ENCODE measurements at regions not wholly inside any gene's neighbourhood (a gene's known extent, or its start where the extent isn't known, plus 50 kb on each side); places are given as distances from the start of the nearest gene placed in this dataset.
A peak's percentile ranks its signal among the peaks of the same experiment; 100 is the strongest.

DNA sequence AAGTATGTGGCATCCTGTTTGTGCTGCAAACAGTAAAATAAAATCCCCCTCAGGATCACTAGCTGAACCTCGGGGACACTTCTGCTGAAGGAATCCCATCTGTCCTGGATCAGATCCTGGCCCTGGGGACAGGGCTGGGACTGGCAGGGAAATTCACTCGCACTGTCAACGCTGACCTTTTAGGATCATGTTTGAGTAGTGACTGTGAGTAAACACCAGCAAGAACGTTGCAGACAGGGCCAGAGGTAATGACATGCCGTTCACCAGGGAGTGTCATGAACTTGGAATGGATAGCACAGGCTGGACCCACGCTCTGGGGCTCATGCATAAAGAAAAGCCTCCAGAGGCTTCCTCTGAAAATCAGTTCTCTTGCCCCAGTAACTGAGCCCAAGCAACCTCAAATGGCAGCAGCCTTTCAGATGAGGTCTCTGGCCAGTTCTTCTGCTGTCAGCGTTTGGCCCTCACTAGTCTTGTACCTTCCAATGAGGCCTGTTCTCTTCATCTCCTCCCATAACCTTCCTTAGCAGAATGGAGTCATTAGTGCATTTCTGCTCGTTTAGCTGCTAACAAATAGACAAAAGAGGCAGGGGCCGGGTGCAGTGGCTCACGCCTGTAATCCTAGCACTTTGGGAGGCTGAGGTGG is 51.0 kb upstream of the BARX2 start:
- no peak for DNase-seq (ENCODE audit: low read depth, low spot score)

DNA sequence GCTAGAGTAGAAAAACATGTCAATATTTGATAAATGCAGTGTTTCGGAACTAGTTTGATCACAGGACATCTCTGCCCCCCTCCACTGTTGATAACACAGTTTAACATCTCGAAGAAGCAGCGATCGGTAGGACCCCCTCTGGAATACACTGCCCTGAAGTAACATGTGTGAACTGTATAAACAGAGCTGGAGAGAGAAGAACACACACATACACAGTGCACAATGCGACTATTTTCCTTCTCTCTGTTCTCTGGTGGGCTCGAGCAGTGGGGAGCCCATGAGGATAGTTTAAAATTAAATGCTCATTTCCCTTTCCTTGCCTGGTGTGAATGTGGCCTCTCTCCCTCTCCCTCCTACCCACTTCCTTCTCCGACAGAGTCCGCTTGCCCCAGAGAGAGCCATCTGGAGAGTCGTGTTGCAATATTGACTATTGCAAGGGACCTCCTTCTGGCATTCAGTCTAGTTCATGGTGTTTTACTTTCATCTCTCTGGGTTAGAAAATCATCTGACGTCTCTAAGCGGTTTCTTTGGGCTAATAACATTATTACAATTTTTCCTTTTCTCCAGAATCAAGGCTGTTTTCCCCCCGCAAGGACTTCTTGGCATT is 51.6 kb upstream of the BARX2 start:
- DNase-seq (ENCODE audit: low read depth, low spot score), result no peak

GRCh38 chr11:129322941-129323340 is 52.7 kb upstream of the BARX2 start:
- no peak for DNase-seq (ENCODE audit: low read depth, low spot score)

DNA sequence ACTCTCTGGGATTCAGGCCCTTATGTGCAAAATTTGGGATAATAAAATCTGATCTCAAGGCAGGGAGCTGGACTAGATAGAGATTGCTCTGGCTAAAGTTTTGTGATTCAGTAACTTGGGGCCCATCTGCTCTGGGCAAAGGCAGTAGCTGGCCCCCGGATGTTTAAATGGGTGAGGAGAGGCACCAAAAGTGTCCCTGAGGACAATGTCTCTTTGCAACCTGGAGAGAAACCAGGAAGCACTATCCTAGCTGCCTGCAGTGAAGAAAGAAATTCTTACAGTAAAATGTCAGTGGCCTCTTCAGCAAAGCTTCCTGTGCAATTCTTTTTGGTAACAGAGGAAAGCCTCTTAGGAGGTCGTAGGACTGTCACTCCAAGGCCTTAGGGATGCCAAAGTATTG is 54.6 kb upstream of the BARX2 start:
- no peak for DNase-seq (ENCODE audit: low read depth, low spot score)

GRCh38 chr11:129320494-129320893 is 55.2 kb upstream of the BARX2 start:
- no peak for DNase-seq (ENCODE audit: low read depth, low spot score)

DNA sequence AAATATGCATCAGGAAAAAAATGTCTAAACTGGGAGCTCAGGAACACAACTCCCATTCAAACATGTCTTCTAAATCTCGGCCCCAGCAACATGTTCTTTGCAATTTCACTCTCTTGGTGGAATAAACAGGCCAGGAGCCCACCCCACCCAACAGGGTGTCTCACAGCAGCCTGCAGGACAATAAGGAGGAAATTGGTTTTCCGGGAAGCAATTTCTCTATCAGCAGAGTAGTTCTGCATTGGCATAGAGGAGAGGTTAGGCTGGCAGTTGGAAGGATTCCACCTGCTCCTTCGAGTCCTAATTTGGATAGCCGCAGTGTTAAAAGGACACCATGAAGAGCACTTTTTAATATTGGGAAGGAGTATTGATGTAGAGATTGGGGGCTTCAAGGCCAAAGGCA is 55.9 kb upstream of the BARX2 start:
- DNase-seq (ENCODE audit: low read depth, low spot score), result no peak

GRCh38 chr11:129319201-129319600 is 56.4 kb upstream of the BARX2 start:
- no peak for DNase-seq (ENCODE audit: low read depth, low spot score)

DNA sequence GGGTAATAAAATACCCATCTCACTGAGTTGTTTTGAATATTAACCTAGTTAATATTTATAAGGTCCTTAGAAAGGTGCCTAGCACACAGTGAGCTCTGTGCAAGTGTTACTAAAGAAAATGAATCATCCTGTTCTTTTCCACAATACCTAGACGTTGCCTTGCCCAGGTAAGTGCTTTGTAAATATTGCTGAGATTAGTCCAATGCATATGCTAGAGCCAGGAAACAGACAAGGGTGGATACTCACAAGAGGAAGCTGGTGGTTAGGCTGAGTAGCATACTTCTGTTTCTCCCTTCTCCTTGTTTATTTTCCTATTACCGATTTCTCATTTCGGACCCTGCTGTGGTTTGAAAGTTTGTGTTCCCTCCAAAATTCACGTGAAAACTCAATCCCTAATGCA is 58.1 kb upstream of the BARX2 start:
- DNase-seq (ENCODE audit: low read depth, low spot score), result no peak

DNA sequence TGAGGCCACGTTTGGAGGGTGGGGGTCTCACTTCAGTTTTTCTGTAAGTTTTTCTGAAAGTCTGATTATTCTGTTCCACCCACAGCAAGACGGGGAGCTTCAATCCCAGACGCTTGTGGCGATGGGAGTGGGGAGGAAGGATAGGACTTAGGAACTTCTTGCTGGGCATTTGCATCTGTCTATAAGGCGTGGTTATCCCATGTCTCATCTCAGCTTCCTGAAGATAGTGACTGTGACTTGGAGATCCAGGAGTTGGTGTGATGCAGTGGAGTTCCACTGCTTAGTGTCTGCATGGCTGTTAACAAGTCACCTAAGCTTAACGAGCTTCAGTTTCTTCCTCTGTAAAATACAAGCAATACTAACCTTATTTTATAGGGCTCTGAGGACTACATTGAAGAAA is 58.9 kb upstream of the BARX2 start:
- DNase-seq (ENCODE audit: low read depth, low spot score), result no peak

GRCh38 chr11:129315781-129316579 is 59.7 kb upstream of the BARX2 start:
- peak; percentile 56 for DNase-seq (ENCODE audit: low read depth, low spot score)

DNA sequence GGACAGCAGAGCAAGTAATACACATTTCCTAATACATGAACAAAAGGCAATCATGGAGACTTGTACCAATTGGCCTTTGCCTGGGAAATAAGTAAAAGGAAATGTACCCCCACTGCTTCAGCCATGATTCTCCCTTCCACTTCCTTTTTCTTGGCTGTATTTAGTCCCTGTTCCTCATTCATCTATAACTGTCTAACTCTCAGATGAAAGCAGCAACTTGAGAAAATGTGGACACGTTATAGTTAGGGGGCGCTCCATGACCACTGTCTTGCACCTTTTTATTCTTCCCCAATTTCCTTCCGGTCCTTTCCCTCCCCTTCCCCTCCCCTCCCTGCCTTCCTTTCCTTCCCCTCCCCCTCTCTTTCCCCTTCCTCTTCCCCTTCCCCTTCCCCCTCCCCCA is 61.3 kb upstream of the BARX2 start:
- no peak for DNase-seq (ENCODE audit: low read depth, low spot score)

- DNase-seq (ENCODE audit: low read depth, low spot score), result no peak
Observed at GRCh38 chr11:129313541-129314297, 61.9 kb upstream of the BARX2 start.

DNA sequence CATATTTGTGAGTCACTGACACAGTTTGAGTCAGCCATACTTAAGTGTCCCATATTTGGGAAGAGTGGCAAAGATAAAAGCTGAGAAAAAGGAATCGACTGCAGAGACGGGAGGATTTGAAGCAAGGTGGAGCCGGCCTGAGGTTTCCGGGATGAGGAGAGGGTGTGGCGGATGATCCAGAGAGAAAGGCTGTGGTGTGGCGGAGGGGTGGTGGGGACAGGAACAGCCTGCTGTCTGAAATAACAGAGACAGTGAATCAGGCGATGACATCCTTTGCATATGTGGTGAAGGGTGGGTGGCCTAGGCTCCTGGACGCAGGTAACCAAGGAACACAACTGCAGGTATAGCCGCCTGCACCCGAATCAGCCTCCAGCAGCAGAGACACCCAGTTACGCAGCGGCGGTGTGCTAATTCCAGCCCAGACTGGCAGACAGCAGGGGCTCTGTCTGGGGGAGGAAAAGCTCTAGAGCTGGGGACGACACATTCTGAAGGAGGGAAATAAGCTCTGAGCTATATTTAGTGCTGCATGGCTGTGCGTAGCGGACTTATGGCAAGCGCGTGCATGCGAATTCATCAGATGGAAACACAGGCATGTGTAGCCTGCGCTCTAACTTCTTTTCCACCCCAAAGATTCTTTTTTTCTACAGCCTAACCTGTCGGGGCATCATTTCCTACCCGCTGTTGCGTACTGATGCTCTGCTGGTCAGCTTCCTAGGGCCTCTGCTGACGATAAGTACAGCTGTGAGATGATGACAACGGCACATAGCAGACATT is 62.7 kb upstream of the BARX2 start:
- DNase-seq (ENCODE audit: low read depth, low spot score), result no peak

DNA sequence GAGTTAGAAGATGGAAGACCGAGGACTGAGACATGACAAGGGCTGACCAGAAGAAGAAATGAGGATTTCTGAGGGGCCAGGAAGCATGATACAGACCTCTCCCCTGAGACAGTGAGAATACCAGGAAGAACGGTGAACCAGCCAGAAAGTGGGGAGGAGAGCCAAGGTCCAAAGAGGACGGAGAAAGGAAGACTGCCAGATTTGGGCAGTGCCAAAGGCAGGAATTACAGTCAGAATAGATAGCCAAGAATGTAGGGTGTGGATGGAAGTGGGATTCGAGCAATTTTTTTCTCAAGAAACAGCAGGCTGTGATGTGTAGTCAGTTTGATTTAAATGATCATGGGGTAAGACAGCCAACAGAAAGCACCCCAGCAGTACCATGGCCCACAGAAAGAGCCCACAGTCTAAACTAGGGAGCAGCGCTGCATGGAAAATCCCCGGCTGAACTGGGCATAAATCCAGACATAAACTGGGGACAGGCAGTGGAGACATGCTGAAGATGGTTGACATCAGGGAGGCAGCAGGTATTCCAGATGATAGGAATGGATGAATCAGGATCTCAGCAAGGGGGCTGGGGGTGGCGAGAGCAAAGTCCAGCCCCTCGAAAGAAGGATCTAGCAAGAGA is 67.3 kb upstream of the BARX2 start:
- DNase-seq (ENCODE audit: low read depth, low spot score), result no peak

DNA sequence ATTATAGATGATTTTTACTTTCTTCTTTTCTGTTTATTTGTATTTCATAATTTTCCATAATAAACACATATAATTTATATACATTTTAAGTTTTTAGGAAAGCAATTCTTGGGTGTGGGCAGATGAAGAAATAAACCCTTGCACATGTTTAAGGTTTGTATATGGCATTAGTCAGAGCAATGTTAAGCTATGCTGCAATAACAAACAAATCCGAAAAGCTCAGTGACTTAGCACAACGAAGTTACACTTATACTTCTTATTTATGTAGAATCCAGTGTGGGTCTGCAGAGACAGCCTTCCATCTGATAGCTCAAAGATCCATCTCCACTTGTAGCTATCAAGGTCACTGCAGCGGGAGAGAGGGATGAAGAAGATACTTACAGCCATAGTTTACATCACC is 68.5 kb upstream of the BARX2 start:
- no peak for DNase-seq (ENCODE audit: low read depth, low spot score)

DNA sequence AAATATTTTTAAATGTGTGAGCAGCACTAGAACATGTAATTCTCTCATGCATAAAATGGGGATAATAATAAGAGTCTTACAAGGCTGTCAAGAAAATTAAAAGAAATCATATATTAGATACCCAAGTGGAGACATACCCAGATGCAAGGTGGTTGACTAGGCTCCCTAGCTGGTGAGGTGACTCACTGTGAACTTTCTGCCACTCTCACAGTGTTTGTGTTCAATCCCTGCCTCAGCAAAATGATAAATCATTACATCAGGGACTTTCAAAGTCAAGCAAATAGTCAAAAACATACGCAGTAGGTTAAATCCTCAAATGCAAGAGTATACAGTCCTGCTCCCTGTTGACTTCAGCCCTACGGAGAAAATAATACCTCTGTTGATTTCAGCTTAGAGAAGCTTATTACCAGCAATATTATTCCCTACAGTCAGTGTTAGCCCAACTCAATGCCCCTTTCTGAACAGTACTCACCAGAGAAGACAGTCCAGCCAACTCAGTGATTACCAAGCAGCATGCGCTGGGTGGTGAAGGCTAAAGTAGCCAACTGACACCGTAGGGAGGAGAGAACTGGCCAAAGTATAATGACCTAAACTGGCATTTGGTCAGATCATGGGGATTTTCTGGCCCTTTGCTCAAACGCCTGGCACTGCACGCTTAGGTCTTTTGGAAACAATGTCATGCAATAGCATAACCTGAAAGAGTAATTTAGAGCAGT is 73.1 kb upstream of the BARX2 start:
- DNase-seq (ENCODE audit: low read depth, low spot score), result no peak

- no peak for DNase-seq (ENCODE audit: low read depth, low spot score)
Observed at GRCh38 chr11:129300099-129300498, 75.5 kb upstream of the BARX2 start.

DNA sequence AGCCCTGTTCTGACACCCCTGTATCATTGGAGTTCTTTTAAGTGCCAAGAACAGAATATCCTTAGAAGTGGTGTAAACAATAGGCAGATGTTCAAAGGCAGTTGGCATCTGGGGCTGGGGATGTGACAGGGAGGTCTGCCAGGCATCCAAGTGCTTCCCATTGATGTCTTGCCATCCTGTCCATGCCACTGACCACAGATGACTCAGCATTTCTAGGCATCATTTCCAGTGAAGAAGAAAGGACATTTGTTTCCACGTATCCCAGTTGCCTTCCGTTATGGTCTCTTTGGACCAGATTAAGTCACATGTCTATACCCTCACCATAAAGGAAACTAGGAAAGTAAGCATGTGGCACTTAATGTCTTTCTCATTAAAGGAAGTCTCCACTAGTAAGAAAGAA is 76.7 kb upstream of the BARX2 start:
- no peak for DNase-seq (ENCODE audit: low read depth, low spot score)

- no peak for DNase-seq (ENCODE audit: low read depth, low spot score)
Observed at GRCh38 chr11:129295746-129296145, 79.9 kb upstream of the BARX2 start.

DNA sequence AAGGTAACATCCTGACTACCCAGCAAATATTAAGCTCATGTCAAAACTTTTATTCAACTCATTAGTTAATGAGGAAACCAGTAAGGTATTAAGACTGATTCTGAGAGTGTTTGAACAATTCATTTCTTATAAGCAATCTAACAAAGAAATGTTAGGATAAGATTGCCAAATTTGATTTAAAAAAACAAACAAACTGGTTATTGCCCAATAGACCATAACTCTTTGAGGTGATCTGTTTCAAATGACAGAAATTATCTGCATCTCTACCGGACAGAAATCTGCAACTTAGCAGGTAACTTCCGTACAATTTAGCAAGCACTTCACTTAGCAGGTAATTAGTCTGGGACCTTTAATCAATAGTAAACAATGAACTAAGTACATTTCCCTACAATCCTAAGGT is 82.9 kb upstream of the BARX2 start:
- no peak for DNase-seq (ENCODE audit: low read depth, low spot score)
